ENCODE measurements at regions not wholly inside any gene's neighbourhood (a gene's known extent, or its start where the extent isn't known, plus 50 kb on each side); places are given as distances from the start of the nearest gene placed in this dataset.
"Not testable (repeated sequence)": the region's sequence is repeated elsewhere in the genome, so short reads cannot be mapped to it uniquely, and the experiment has no call there.

GRCh38 chr11:38365274-38365673 lies 1767.2 kb upstream of the RAG2 start:
- no peak for DNase-seq

GRCh38 chr11:38356255-38356654 lies 1758.2 kb upstream of the RAG2 start:
- no peak for DNase-seq

DNA sequence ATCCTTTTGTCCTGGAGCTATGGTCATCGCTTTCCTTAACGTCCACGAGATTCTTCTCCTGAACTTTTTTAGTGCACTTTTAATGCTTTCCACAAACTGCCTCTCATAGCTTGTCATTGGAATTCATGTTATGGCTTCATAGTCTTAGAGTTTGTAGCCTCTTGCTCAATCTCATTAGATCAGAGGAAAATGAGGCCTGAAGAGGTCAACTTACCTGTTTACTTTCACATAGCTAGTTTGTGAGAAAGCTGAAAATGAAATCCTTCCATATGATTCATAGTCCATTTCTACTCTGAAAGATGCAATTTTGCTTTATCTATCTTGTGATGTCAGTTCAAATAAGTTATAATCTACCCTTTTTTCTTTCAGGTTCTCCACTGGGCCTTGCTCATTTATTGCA lies 1747.2 kb upstream of the RAG2 start:
- DNase-seq: no peak

GRCh38 chr11:38341612-38342011 lies 1743.6 kb upstream of the RAG2 start:
- not testable (repeated sequence) for DNase-seq

DNA sequence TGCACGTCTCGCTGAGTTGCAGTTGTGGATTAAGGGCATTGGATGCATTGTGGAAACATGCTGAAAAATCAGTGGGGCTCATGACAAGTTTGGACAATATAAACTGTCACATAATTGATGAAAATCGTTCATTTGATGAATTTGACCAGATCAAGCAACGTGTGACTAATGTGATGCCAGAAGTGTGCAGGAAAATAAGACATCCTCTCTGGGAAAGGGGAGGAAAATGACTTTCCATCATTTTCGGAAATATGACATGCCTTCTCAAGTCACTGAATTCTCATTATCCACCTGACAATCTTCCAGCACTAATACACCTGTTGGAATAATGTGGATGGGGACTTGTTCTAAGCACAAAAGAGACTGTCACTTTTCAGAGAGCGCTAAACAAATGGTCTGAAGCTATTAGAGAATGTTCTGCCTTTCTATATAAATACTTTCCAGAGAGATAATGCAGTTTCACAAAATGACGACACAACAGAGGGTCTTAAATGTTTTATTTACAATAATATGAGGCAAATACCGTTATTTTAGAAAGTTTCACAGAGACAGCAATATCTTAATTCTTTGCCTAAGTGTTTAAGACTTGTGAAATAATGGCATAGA lies 1741.9 kb upstream of the RAG2 start:
- no peak for DNase-seq

DNA sequence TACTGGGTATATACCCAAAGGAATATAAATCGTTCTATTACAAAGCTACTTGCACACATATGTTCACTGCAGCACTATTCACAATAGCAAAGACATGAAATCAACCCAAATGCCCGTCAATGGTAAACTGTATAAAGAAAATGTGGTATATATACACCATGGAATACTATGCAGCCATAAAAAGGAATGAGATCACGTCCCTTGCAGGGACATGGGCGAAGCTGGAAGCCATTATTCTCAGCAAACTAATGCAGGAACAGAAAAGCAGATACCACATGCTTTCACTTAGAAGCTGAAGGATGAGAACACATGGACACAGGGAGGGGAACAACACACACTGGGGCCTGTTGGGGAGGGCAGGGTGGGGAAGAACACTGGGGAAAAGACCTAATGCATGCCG lies 1740.0 kb upstream of the RAG2 start:
- not testable (repeated sequence) for DNase-seq

DNA sequence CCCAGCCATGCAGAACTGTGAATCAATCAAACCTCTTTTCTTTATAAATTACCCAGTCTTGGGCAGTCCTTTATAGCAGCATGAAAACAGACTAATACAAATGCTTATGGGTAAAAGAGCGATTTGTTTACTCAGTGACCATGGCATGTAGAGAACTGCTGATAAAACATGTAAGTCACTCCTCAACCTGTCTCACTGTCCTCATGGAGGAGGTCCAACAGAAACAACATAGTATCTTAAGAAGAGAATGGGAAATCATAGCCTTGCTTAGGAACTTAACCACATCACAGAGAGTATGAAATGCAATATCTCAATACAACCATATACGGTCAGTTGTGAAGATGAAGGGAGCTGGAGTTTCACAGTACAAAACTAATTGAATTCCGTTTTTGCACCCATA lies 1734.0 kb upstream of the RAG2 start:
- no peak for DNase-seq

DNA sequence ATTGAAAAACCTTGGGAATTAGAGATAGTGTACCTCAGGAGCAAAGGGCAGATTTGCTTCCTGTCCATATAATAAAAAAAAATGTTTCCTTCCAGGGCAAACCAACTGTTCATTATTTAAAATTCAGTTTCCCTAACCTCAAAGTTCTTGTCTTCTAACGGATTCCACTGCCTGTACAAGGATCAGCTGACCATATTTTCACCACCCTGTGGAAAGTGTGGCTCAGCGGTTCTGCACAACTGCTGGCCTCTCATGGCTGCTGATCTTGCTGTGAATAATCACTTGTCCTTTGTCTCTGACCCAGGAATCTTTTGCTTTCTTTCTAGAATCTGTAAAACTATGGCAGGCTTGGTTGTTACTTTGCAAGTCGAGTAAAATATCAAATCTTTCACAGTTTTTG lies 1732.5 kb upstream of the RAG2 start:
- no peak for DNase-seq

- DNase-seq: no peak
Measured at GRCh38 chr11:38323961-38324761, 1726.1 kb upstream of the RAG2 start.

DNA sequence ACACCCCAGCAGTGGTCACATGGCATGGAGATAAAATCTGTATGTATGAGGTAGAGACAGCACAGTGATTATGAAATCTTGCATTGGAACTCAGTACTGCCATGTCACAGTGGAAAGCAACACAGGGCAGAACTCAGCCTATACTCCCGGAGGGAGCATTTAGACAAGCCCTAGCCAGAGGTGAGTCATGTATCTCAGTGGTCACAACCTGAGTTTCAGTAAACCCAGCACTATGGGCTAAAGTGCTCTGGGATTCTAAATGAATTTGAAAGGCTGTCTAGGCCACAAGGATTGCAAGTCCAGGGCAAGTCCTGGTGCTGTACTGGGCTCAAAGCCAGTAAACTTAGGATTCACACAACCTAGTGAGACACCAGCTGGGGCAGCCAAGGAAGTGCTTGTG lies 1717.1 kb upstream of the RAG2 start:
- no peak for DNase-seq

- no peak for DNase-seq
Measured at GRCh38 chr11:38307455-38307854, 1709.4 kb upstream of the RAG2 start.

GRCh38 chr11:38305682-38306081 lies 1707.6 kb upstream of the RAG2 start:
- no peak for DNase-seq

GRCh38 chr11:38304926-38305325 lies 1706.9 kb upstream of the RAG2 start:
- no peak for DNase-seq

DNA sequence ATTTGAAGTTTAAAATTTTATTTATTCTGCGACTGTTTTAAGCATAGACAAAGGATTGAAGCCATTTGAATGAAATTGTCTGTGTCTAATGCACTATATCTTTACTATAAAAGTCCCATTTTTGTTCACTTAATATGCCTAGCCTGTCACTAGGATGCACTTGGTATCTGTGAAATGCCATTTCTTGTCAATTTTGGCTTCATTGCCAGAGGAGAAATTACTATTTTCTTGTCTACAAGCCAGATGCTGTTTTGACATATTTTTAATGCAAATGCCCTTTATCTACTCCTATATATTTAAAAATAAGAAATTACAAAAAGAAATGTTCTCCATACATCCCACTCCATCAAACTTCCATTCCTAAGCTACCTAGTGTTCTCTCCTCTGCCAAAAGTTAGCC lies 1704.5 kb upstream of the RAG2 start:
- no peak for DNase-seq

DNA sequence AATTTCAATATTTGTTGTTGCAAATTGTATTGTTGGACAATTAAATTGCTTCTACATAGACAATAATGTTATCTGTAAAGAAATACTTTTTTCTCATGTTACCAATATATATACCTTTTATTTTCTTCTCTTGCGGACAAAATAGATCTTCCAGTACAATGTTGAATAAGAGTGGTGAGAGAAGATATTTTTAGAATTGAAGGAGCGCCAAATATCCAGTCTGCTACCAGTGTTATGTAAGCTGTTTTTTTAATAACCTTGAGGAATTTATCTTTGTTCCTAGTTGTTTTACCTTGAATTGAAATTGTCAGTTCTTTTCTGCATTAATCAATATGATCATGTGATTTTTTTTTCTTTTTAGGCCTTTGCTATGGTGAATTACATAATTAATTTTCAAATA lies 1702.5 kb upstream of the RAG2 start:
- DNase-seq: no peak

DNA sequence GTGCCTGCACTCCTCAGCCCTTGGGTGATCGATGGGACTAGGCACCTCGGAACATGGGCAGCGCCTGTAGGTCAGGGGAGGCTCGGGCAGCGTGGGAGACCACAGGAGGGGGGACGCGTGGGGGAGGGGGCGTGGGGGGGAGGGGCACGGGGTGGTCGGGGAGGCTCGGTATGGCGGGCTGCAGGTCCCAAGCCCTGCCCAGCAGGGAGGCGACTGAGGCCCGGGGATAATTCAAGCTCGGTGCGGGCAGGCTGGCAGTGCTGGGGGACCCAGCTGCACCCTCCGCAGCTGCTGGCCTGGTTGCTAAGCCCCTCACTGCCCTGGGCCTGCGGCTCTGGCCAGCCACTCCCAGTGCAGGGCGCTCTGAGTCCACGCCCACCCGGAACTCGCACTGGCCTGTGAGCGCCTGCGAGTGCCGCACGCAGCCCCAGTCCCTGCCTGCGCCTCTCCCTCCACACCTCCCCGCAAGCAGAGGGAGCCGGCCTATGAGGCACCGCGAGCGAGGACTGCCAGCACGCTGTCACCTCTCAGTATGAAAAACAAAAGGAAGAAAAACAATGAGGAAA lies 1698.3 kb upstream of the RAG2 start:
- DNase-seq: no peak

DNA sequence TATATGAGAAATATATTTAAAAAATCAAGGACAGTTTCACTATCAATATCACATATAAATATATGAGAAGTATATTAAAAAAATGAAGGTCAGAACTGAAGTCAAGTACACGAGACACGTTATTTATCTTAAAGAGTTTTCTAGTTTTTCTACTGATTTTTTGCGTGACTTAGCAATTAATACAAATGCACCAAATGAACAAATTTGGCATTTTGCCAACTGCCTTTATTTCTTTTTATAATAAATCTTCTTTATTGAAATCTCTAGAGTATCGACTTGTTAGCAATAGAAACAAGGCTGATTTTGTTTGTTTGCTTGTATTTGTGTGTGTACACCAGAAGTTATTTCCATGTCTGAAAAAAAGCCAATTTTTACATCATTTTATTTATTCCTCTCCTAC lies 1684.7 kb upstream of the RAG2 start:
- no peak for DNase-seq

DNA sequence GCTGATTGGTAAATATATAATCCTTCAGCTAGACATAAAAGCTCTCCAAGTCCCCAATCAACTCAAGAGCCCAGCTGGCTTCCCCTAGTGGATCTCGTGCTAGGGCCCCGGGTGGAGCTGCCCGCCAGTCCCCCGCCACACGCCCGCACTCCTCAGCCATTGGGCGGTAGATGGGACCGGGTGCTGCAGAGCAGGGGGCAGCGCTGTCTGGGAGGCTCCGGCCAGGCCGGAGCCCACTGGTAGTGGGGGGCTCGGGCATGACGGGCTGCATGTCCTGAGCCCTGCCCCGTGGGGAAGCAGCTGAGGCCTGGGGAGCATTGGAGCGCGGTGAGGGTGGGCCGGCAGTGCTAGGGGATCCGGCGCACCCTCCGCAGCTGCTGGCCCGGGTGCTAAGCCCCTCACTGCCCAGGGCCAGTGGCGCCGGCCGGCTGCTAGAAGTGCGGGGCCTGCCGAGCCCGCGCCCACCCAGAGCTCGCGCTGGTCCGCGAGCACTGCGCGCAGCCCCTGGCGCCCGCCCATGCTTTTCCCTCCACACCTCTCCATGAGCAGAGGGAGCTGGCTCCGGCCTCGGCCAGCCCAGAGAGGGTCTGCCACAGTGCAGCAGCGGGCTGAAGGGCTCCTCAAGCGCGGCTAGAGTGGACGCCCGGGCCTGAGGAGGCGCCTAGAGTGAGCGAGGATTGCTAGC lies 1680.6 kb upstream of the RAG2 start:
- DNase-seq: no peak

DNA sequence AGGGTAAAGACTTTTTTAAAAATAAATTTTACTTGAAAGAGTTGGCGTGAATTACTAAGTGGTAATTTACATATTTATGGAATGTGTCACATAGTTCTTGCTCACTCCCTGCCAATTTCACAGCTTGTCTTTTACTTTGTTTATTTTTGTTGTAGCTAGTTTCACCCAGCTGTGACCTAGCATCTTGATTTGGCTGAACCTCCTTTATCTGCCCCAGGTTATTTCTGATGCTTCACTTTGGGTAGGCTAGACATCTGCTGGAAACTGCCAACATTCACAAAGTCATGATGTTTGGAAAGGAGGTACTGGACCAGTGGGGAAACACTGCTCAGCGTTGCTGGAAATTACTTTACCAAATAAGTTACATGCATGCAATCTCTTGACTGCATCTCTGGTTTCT lies 1676.0 kb upstream of the RAG2 start:
- DNase-seq: no peak

- no peak for DNase-seq
Measured at GRCh38 chr11:38272376-38272775, 1674.3 kb upstream of the RAG2 start.

- DNase-seq: no peak
Measured at GRCh38 chr11:38266691-38267090, 1668.7 kb upstream of the RAG2 start.

- no peak for DNase-seq
Measured at GRCh38 chr11:38256436-38256835, 1658.4 kb upstream of the RAG2 start.

GRCh38 chr11:38254913-38255312 lies 1656.9 kb upstream of the RAG2 start:
- DNase-seq: no peak

DNA sequence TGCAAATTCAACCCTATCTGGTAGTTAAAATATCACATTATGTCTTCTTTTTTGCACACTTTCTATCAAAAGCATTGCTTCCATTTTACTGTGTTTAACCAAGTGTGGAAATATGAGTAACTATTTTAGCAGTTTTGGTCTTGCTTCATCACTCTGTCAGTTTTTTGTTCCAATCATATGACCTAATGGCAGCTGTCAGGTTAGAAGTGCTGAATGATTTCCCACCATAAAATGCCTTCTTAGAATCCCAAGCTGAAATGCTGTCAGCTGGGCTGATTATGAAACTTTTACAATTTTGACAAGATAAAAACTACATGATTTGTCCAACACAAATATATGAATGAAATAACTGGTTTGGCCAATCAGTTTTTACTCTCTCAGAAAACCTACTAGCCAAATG lies 1654.6 kb upstream of the RAG2 start:
- DNase-seq: no peak
